GM18505 (cell line): ENCODE measurements at regions not wholly inside any gene's neighbourhood (a gene's known extent, or its start where the extent isn't known, plus 50 kb on each side); places are given as distances from the start of the nearest gene placed in this dataset.

Source experiments
- ATAC-seq: cut with Tn5 transposase; IDR thresholded peaks from one replicate; pipeline ENCODE4 v1.9.1; 2021; ENCODE audit not compliant: unreplicated experiment
- POLR2A ChIP-seq: IDR thresholded peaks from 4 replicates; pipeline ENCODE4 v1.6.1; 2011; ENCODE audit warnings: borderline replicate concordance; ENCODE audit not compliant: insufficient read depth, insufficient read length; ENCODE audit errors: extremely low read depth

DNA sequence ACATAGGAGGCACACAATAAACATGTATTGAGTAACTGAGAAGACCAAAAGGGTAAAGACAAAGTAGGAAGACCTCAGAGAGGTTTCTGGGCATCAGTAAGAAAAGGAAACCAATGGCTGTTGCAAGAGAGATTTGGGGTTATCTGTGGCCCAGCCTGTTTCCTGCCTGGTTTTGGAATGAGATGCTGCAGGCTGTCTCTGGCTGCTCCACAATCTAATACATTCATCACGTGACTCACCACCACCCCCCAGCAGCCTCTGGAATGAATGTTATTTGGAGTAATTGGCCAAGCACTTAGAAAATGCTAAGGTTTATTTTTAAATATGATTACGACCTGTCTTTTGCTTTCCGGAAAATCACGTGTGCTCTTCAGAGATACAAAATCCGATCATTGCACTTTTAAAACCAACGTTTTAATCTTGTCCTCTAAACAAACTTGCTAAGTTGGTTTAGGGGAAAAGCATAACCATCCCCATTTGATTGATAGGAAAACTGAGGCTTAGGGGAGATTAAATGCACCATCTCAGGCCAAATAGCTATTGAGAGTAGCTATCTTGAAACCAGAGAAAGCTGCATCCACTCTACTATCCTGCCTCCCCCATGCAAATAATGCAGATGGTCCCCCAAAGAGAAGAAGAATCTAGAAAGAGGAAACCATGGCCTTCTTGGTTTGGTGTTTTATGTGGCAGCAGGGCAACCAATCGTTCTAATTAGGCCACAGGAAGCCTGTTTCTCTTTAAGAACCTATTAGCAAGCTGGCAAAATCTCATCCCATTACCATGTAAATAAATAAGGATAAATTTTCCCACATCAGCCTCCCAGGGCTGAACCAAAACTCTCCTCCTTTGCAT lies 151.8 kb upstream of the ADRA1B start:
- TF ChIP-seq POLR2A = no peak
- ATAC-seq = no peak

DNA sequence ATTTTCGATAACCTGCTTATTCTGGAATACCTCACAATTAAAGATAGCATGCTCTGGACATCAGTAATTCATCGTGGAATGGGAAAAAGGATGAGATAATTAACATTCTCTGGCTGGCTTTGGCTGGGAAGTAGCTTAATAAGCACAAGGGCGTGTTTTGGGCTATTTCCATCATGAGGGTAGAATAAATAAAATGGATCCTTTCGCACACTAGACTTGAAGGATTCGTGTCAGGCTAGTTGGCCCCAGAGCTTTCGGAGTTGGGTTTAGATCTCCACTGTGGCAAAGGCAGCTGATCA lies 151.2 kb upstream of the ADRA1B start:
- no peak for ATAC-seq
- no peak for TF ChIP-seq POLR2A

DNA sequence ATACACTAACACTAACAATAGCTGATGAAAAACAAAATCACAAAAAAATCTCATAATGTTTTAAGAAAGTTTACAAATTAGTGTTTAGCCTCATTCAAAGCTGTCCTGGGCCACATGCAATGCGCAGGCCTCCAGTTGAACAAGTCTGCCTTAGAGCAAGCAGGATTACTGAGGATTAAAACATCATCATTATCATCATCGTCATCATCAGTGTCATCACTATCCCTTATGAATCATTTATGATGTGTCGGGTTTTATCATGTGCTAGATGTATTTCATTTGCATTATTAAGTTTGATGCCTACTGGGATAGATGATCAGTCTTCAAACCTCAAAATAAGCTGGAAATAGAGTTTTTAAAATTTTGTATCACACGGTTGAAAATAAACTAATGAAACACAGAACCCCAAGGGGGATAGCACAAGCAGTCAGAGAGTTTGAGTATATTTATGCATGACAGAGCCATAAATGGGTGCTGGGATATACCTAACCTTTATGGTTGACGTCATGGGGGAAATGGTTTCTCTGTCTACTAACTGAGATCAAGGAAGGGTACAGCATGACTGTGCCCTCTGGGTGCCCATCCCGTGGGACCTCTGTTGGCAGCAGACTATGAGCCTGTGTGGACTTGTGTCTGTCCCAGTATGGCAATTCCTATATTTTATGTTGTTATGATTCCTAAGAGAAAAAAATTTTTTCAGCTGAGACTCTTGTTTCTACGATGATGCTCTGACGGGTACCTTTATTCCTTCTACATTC lies 150.3 kb upstream of the ADRA1B start:
- TF ChIP-seq POLR2A = no peak
- ATAC-seq = no peak

DNA sequence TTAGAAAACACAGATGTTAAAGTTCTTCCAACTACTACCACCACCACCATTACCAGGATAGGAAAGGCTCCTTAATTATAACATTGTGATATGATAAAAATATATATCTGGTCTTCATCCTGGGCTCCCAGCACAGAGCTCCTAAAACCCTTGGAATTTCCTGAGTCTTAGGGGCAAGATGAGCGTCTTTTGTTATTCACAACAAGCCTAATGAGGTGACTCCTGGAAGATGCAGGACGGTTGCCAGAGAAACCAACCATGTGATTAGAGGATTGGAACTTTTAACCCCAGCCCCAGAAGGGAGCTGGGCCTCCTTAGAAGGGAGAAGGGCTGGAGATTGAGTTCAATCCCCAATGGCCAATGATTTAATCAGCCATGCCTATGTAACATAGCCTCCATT lies 148.0 kb upstream of the ADRA1B start:
- TF ChIP-seq POLR2A = no peak
- ATAC-seq = no peak

DNA sequence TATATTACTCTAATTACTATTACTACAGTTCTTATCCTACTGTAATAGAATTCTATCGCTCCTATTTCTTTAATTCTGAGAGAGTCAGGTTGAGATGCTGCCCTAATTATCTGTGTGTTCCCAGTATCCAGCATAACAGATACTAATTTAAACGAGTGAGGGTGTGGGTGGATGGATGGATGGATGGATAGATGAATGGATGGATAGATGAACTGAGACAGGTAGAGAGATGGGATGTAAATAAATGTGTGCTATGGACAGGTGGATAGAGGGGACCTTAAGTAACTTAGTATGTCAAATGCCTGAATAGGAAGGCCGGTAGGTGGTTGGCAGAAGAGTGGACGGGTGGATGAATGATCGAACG lies 143.6 kb upstream of the ADRA1B start:
- no peak for ATAC-seq
- no peak for TF ChIP-seq POLR2A

DNA sequence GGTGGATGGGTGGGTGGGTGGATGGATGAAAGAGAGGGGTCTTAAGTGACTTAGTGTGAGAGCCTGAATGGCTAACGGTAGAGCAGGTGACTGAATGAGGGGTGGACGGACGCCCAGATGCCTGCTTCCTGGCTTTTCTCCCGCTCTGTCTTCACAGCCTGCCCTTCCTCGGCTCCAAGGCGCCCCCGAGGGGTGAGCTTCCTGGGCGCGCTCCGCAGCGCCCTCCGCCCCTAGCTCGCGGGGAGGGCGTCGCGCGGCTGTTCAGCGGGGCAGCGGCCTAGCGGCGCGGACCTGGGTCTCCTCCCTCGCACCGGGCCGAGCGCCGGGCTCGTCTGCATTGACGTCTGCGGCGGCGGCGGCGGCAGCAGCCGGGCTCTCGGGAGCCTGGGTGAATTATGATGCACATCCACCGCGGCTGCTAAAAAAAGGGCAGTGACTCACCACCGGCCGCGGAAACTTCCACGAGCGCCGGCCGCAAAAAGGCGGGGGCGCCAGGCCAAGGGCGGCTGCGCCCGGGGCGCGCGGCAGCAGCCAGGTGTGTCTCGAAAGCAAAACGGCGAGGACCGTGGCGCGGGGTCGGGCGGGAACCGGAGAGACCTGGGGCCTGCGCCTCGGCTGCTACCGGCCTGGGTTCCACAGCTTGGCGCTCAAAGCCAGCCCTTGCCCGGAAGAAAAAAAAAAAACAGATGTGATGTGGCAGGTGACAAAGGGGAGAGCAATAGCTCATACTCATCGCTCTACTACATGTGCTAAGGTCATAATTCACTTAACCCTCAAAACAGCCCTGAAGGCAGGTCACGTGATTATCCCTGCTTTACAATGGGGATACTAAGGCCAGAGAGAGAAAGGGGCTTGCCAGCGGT lies 143.0 kb upstream of the ADRA1B start:
- no peak for TF ChIP-seq POLR2A
- ATAC-seq = peak; percentile 90

DNA sequence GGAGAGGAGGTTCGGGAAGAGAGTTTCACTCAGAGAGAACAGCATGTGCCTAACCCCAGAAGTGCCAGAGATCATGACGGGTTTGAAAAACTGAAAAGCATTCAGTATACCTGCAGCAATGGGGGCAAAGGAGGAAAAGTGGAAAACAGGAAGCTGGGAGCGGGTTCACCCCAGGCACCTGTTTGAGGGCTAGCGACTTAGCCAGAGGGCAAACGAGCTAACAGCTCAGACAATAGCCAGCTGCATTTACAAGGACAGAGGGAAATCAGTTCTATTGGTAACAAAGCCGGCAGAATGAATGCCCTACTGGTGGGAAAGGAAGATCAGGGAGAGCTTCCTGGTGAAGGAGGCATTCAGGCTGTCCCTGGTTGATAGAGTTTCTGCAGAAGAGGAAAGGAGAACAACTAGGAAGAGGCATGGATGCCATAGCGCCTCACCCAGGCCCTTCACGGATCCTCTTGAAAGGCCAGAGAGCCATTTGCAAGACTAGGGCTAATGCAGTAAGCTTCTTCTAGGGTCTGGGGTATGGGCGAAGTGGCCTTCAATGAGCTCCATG lies 141.7 kb upstream of the ADRA1B start:
- no peak for ATAC-seq
- TF ChIP-seq POLR2A = no peak

DNA sequence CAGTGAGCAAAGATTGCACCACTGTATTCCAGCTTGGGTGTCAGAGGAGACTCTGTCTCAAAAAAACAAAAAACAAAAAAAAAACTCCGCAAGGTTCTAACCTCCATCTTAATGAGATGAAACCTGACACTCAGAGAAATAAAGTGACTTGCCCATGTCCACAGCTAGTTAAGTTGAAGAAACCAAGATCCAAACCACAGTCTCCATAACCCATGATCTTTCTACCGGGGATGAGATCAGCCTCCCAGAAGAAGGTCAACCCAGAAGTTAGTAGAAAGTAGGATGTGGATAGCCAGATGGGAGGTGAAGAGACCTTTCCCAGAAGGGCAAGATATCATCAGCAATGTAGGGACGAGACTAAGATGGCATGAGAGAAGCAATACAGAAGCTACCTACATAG lies 140.4 kb upstream of the ADRA1B start:
- no peak for TF ChIP-seq POLR2A
- no peak for ATAC-seq

DNA sequence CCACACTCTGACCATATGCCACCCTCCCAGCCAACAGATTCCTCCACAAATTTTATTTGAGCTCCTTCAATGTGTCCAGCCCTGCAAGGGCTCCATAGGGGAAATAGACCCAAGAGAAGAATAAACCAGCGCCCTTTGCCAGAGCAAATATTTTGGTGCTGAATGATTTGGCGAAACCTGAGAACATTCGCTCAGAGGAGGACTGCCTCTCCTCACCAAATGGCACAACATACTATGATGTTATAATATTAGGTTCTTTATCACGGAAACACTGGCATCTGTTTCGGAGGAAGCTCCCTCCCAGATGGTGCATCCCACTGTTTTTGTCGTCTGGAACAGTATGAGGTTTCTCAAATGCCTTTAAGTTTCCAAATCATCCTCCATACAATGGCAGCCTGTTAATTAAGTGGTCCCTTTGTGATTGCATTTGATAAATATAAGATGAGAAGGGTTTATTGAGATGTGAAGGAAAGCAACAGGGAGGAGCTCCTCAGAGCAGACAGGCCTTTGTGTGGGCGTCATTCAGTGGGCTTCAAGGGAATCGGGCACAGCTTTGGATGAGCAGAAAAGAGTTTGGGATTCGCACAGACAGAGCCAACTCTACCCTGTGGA lies 139.1 kb upstream of the ADRA1B start:
- TF ChIP-seq POLR2A = no peak
- ATAC-seq = no peak

DNA sequence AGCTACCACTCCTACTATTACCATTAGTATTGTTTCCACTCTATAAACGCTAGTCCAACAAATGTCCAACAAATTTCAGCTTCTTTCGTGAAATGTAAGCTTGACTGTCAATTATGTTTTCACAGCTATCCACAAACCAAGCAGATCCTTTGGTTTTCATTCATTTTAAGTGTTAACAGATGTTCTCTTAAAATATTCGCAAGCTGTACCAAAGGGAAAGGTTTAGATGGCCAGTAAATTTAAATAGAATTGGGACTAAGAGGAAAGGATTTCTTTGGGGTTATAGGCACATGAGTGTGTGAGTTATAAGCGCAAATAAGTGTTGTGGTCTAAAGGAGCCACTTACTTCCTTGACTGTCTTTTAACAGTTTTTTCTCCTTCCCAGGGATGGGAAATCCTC lies 136.8 kb upstream of the ADRA1B start:
- no peak for TF ChIP-seq POLR2A
- no peak for ATAC-seq

DNA sequence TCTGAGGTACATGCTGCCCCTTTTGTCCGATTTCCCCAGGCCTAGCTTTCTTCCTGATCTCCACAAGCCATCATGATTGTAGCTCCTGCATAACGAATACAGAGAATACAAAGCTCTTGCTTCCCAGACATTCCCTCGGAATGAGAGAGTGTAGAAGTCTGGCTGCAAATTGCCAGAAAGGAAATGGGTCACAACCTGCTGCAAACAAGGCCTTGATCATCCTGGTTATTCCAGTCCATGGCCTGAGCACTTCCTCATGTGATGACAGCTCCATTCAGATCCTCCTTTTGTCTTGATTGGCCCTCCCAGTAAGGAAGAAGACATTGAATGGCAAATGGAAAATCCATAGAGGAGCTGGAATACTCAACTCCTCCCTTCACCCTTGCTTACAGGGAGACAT lies 136.0 kb upstream of the ADRA1B start:
- no peak for ATAC-seq
- TF ChIP-seq POLR2A = no peak

DNA sequence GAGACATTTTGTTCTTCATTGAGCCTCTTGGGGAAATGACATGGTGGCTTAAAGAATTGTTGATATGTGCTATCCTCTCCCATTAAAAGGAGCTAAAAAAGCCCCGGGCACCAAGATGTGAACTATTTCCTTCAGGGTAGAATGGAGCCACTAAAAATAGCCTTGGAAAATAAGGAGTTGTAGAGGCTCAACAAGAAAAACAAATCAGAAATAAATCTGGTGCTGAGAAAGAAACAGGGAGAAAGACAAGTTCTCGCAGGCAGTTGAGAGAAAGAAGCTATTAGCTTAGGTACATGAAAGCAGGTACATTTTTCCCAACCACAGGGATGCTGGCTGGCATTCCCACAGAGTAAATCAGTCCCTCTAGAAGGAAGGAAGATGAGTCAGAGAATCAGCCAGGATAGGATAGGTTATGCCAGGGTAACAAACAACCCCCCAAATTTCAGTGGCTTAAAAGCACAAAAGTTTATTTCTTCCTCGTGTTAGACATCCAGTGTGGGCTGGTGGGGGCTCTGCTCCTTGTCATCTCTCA lies 134.6 kb upstream of the ADRA1B start:
- ATAC-seq = no peak

More for the DNA sequence above, 134.6 kb upstream of the ADRA1B start:
- no peak for TF ChIP-seq POLR2A
